ENCODE measurements at regions not wholly inside any gene's neighbourhood (a gene's known extent, or its start where the extent isn't known, plus 50 kb on each side); places are given as distances from the start of the nearest gene placed in this dataset.

DNA sequence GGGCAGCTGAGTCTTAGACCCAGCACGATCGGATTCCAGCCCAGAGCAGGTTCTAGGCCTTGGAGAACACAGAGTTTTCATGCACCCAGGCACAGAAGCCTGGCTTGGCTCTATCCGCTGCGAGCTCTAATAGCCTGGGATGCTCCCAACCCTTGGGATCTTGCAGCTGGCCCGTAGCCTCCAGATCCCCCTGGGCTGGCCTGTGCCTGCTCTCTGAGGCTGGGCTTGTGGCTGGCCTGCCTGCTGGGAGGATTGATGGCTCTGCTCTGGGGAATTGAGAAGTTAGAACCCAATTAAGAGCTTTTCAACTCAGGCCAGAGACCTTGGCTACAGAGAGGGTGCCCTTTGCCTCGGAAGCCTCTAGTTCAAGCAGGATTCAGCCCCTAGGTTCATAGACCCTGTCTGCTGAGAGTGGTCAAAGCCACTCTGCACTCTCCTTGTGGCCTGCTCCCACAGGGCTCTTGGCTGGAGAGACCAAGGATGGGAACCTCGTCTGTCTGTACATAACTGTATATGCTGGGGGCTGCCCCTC is 64.4 kb downstream of the MAGEF1 start:
- no peak overlapping the region for H3K27ac ChIP-seq (ENCODE audit: low read depth in 1 of 2, low read length in 2 of 2)
- no peaks in the 10 kb centered on the region for H3K4me1 ChIP-seq (ENCODE audit: control insufficient read depth in 1 of 2, insufficient read depth in 2 of 2, low read length in 2 of 2)
- 94% methylated on average over 7 of the region's 7 CpGs for WGBS, 2 donors
- no peak for DNase-seq
- H3K27me3 ChIP-seq (ENCODE audit: control insufficient read depth in 1 of 2, insufficient read depth in 2 of 2, low read length in 1 of 2) = no peaks in the 10 kb centered on the region
- H3K9me3 ChIP-seq (ENCODE audit: control insufficient read depth, low read length) = no peaks in the 10 kb centered on the region
- no peak overlapping the region for H3K4me3 ChIP-seq (ENCODE audit: low read length in 2 of 2)
- intact Hi-C loops (cut with DNase I) = no loop called here
- no peaks in the 10 kb centered on the region for H3K36me3 ChIP-seq (ENCODE audit: control insufficient read depth in 1 of 2, insufficient read depth in 2 of 2, low read length in 1 of 2)
- ATAC-seq (ENCODE audit: low FRiP score) = no peak

DNA sequence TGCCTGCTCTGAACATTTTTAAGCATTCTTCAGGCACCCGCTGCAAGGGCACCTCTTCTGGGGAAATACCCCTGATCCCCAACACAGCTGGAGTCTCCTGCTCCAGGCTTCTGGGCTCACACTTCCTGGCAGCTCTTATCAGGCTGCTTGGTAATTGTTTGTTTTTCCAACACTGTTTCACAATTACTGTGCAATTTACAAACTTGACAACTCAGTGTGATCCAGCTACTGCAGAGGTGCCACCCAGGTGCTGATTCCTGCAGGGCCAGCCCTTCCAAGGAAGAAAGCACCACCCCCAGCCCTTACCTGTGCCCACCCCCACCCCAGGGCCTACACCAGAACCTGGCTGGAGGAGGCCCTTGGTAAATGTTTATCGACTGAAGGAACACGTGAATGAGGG is 66.5 kb downstream of the MAGEF1 start:
- ATAC-seq (ENCODE audit: low FRiP score) (no peak), DNase-seq (no peak)
- Histone ChIP-seq H3K27me3 (ENCODE audit: control insufficient read depth in 1 of 2, insufficient read depth in 2 of 2, low read length in 1 of 2) (no peaks in the 10 kb centered on the region), H3K27ac (ENCODE audit: low read depth in 1 of 2, low read length in 2 of 2) (no peak overlapping the region), H3K9me3 (ENCODE audit: control insufficient read depth, low read length) (no peaks in the 10 kb centered on the region), H3K36me3 (ENCODE audit: control insufficient read depth in 1 of 2, insufficient read depth in 2 of 2, low read length in 1 of 2) (no peaks in the 10 kb centered on the region), H3K4me3 (ENCODE audit: low read length in 2 of 2) (no peak overlapping the region), H3K4me1 (ENCODE audit: control insufficient read depth in 1 of 2, insufficient read depth in 2 of 2, low read length in 2 of 2) (no peaks in the 10 kb centered on the region)
- 74 to 81% methylated on average over 3 of the region's 3 CpGs for WGBS, 2 donors
- intact Hi-C loops (cut with DNase I) = no loop called here

DNA sequence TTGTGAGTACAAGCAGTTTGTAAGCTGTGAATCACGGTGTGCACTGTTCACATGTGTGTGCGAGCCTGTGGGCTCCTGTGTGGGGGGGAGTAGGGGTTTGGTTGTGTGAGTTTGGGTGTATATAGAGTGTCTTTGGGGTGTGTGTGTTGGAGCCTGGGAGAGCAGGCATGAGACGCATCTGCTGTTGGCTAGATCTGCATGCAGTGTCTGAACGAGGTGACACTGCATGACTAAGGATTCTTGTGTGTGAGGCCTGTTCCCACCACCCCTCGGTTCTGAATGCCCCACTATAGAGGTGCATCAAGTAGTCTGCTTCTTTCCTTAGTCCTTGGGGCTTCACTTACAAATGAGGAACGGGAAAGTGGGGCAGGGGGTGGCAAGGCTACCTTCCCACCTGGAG is 68.4 kb downstream of the MAGEF1 start:
- Histone ChIP-seq H3K36me3 (ENCODE audit: control insufficient read depth in 1 of 2, insufficient read depth in 2 of 2, low read length in 1 of 2) (no peaks in the 10 kb centered on the region), H3K9me3 (ENCODE audit: control insufficient read depth, low read length) (no peaks in the 10 kb centered on the region), H3K4me3 (ENCODE audit: low read length in 2 of 2) (no peak overlapping the region), H3K27me3 (ENCODE audit: control insufficient read depth in 1 of 2, insufficient read depth in 2 of 2, low read length in 1 of 2) (no peaks in the 10 kb centered on the region), H3K27ac (ENCODE audit: low read depth in 1 of 2, low read length in 2 of 2) (no peak overlapping the region), H3K4me1 (ENCODE audit: control insufficient read depth in 1 of 2, insufficient read depth in 2 of 2, low read length in 2 of 2) (no peaks in the 10 kb centered on the region)
- intact Hi-C loops (cut with DNase I) = no loop called here
- no peak for DNase-seq
- WGBS, 2 donors = 88 to 89% methylated on average over 6 of the region's 6 CpGs
- no peak for ATAC-seq (ENCODE audit: low FRiP score)

DNA sequence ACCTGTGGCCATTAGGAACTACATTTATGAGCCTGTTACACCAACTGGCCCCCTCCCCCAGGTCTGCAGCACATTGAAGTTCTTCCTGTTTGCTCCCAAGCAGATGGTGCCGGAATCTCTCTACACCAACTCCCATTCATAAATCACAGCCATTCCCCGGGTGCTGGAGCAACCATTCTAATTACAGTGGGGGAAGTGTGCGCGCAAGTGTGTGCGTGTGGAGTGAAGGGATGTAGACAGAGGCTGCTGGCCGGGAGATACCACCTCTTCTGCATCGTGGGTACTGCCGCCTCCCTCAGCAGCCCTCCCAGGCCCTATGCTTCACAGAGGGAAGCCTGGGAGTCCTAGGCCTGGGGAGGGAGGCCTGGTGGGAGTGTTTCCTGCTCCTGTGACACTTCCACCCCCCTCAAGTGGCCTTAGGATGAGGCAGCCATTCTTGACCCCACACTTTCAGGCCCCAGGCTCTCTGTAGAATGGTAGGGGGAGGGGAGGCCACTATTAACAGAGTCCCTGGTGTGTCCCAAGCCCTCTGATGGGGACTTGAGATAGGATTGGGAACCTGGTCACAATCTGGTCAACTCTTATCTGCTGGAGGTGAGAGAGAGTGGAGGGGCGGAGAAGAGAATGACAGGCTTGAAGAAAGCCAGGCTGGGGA is 69.1 kb downstream of the MAGEF1 start:
- intact Hi-C loops (cut with DNase I) = no loop called here
- Histone ChIP-seq H3K9me3 (ENCODE audit: control insufficient read depth, low read length) (no peaks in the 10 kb centered on the region), H3K4me1 (ENCODE audit: control insufficient read depth in 1 of 2, insufficient read depth in 2 of 2, low read length in 2 of 2) (no peaks in the 10 kb centered on the region), H3K4me3 (ENCODE audit: low read length in 2 of 2) (no peak overlapping the region), H3K27me3 (ENCODE audit: control insufficient read depth in 1 of 2, insufficient read depth in 2 of 2, low read length in 1 of 2) (no peaks in the 10 kb centered on the region), H3K27ac (ENCODE audit: low read depth in 1 of 2, low read length in 2 of 2) (no peak overlapping the region), H3K36me3 (ENCODE audit: control insufficient read depth in 1 of 2, insufficient read depth in 2 of 2, low read length in 1 of 2) (no peaks in the 10 kb centered on the region)
- WGBS, 2 donors = 90 to 91% methylated on average over 7 to 9 of the region's 9 CpGs
- ATAC-seq (ENCODE audit: low FRiP score) = no peak
- DNase-seq = no peak

DNA sequence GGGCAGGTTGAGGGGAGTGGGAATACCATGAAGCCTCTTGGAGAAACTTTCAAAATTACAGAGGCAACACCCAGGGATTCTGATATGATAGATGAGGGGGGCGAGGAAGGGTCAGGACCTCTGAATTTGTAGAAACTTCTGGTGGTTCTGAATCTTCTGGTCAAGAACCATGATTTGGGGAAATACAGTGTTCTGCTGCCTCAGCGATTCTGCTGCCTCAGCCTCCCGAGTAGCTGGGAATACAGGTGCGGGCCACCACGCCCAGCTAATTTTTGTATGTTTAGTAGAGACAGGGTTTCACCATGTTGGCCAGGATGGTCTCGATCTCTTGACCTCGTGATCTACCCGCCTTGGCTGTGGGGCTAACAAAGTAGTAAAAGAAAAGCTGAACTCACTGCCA is 70.4 kb downstream of the MAGEF1 start:
- Histone ChIP-seq H3K27ac (ENCODE audit: low read depth in 1 of 2, low read length in 2 of 2) (no peak overlapping the region), H3K36me3 (ENCODE audit: control insufficient read depth in 1 of 2, insufficient read depth in 2 of 2, low read length in 1 of 2) (no peaks in the 10 kb centered on the region), H3K4me1 (ENCODE audit: control insufficient read depth in 1 of 2, insufficient read depth in 2 of 2, low read length in 2 of 2) (no peaks in the 10 kb centered on the region), H3K4me3 (ENCODE audit: low read length in 2 of 2) (no peak overlapping the region), H3K9me3 (ENCODE audit: control insufficient read depth, low read length) (no peaks in the 10 kb centered on the region), H3K27me3 (ENCODE audit: control insufficient read depth in 1 of 2, insufficient read depth in 2 of 2, low read length in 1 of 2) (no peaks in the 10 kb centered on the region)
- ATAC-seq (ENCODE audit: low FRiP score) (no peak), DNase-seq (no peak)
- intact Hi-C loops (cut with DNase I) = no loop called here
- WGBS, 2 donors = 97 to 99% methylated on average over 8 of the region's 8 CpGs

DNA sequence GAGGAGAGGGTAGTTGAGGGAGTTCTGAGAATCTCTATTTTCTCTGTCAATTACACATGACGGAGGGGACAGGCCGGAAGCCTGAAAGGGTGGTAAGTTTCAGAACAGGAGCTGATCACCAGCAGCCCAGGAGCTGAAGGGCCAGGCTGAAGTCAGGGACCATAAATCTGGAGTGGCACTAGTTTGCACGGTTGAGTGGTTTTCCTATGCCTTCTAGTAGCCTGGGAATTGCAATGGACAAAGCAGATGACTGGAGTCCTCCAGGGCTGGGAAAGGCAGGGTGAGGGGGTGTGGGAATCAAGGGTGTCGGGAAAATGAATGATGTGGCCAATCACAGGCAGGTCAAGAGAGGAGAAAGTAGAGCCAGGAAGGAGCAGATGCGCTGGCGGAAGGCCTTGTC is 72.5 kb downstream of the MAGEF1 start:
- intact Hi-C loops (cut with DNase I) = no loop called here
- no peaks in the 10 kb centered on the region for H3K9me3 ChIP-seq (ENCODE audit: control insufficient read depth, low read length)
- H3K27ac ChIP-seq (ENCODE audit: low read depth in 1 of 2, low read length in 2 of 2) = no peak overlapping the region
- DNase-seq = no peak
- no peak for ATAC-seq (ENCODE audit: low FRiP score)
- H3K36me3 ChIP-seq (ENCODE audit: control insufficient read depth in 1 of 2, insufficient read depth in 2 of 2, low read length in 1 of 2) = no peaks in the 10 kb centered on the region
- H3K4me3 ChIP-seq (ENCODE audit: low read length in 2 of 2) = no peak overlapping the region
- 98 to 99% methylated on average over 6 of the region's 6 CpGs for WGBS, 2 donors
- no peaks in the 10 kb centered on the region for H3K4me1 ChIP-seq (ENCODE audit: control insufficient read depth in 1 of 2, insufficient read depth in 2 of 2, low read length in 2 of 2)
- H3K27me3 ChIP-seq (ENCODE audit: control insufficient read depth in 1 of 2, insufficient read depth in 2 of 2, low read length in 1 of 2) = no peaks in the 10 kb centered on the region

DNA sequence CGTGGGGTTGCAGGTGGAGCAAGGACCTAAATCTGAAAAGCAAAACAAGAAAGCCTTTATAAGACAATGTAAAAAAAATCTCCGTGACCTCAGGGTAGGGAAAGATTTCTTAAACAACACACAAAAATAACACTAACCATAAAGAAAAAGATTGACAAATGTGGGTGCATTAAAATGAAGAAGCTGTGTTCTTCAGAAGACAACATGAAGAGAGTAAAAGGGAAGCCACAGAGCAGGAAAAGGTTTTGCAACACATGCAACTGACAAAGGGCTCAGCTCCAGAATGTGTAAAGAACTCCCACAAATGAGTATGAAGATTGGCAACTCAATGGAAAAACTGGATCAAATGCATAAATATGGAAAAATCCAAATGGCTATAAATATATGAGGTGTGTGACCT is 74.2 kb downstream of the MAGEF1 start:
- ATAC-seq (ENCODE audit: low FRiP score) (no peak), DNase-seq (no peak)
- no peaks in the 10 kb centered on the region for H3K27me3 ChIP-seq (ENCODE audit: control insufficient read depth in 1 of 2, insufficient read depth in 2 of 2, low read length in 1 of 2)
- no peaks in the 10 kb centered on the region for H3K4me1 ChIP-seq (ENCODE audit: control insufficient read depth in 1 of 2, insufficient read depth in 2 of 2, low read length in 2 of 2)
- no peaks in the 10 kb centered on the region for H3K36me3 ChIP-seq (ENCODE audit: control insufficient read depth in 1 of 2, insufficient read depth in 2 of 2, low read length in 1 of 2)
- intact Hi-C loops (cut with DNase I) = no loop called here
- WGBS, 2 donors = 95 to 97% methylated on average over 2 of the region's 2 CpGs
- no peak overlapping the region for H3K27ac ChIP-seq (ENCODE audit: low read depth in 1 of 2, low read length in 2 of 2)
- no peaks in the 10 kb centered on the region for H3K9me3 ChIP-seq (ENCODE audit: control insufficient read depth, low read length)
- H3K4me3 ChIP-seq (ENCODE audit: low read length in 2 of 2) = no peak overlapping the region

DNA sequence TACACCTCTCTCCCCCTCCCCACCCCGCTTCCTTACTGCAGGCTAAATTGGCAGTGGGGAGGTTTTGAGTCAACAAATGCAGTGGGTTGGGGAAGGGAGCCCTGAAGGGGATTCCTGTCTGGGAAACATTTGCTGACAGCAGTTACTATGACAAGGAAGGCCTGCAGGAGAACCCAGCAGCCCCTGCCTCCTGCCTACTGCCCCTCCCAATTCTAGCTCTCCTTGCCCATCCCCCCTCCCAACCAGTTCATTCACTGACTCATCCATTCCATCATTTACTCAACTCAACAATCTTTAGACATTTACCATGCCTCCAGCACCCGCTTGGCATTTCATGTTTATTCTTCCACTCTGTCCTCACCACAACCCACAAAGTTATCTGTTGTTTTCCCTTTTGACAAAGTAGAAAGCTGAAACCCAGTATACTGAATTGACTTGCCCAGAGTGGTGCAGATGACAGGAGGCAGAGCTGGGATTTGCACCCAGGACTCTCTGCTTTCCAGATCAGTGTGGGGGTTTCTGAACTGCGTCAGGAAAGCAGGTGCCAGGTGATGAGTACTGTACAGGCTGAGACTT is 75.0 kb downstream of the MAGEF1 start:
- Histone ChIP-seq H3K9me3 (ENCODE audit: control insufficient read depth, low read length) (no peaks in the 10 kb centered on the region), H3K27ac (ENCODE audit: low read depth in 1 of 2, low read length in 2 of 2) (no peak overlapping the region), H3K4me3 (ENCODE audit: low read length in 2 of 2) (no peak overlapping the region), H3K36me3 (ENCODE audit: control insufficient read depth in 1 of 2, insufficient read depth in 2 of 2, low read length in 1 of 2) (no peaks in the 10 kb centered on the region), H3K4me1 (ENCODE audit: control insufficient read depth in 1 of 2, insufficient read depth in 2 of 2, low read length in 2 of 2) (no peaks in the 10 kb centered on the region), H3K27me3 (ENCODE audit: control insufficient read depth in 1 of 2, insufficient read depth in 2 of 2, low read length in 1 of 2) (no peaks in the 10 kb centered on the region)
- WGBS, 2 donors = 86 to 89% methylated on average over 3 of the region's 3 CpGs
- no peak for ATAC-seq (ENCODE audit: low FRiP score)
- DNase-seq = no peak
- intact Hi-C loops (cut with DNase I) = no loop called here

DNA sequence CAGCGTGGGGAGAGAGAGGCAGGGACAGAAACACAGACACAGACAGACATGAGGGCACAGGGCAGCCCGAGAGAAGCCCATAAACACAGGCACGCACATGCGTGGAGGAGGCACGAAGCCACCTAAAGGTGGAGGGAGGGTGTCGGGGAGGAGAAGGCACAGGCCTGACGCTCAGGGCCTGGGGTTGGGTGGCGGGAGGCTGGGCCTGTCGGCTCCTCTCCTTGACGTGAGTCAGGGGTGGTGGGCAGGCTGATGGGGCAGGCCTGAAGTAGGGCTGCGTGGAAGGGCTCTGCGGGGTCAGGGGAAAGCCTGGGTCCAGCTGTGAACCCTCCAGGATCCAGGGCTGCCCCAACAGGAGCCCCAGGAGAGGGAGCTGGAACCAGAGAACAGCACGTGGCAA is 74.2 kb downstream of the EPHB3 start:
- no peak for ATAC-seq (ENCODE audit: low FRiP score)
- Histone ChIP-seq H3K4me3 (ENCODE audit: low read length in 2 of 2) (no peak overlapping the region), H3K27me3 (ENCODE audit: control insufficient read depth in 1 of 2, insufficient read depth in 2 of 2, low read length in 1 of 2) (no peaks in the 10 kb centered on the region), H3K9me3 (ENCODE audit: control insufficient read depth, low read length) (no peaks in the 10 kb centered on the region), H3K4me1 (ENCODE audit: control insufficient read depth in 1 of 2, insufficient read depth in 2 of 2, low read length in 2 of 2) (no peaks in the 10 kb centered on the region), H3K36me3 (ENCODE audit: control insufficient read depth in 1 of 2, insufficient read depth in 2 of 2, low read length in 1 of 2) (no peaks in the 10 kb centered on the region), H3K27ac (ENCODE audit: low read depth in 1 of 2, low read length in 2 of 2) (no peak overlapping the region)
- intact Hi-C loops (cut with DNase I) = no loop called here
- DNase-seq = no peak
- WGBS, 2 donors = 89 to 90% methylated on average over 12 to 13 of the region's 13 CpGs
